HepG2 (cell line): ENCODE measurements at regions not wholly inside any gene's neighbourhood (a gene's known extent, or its start where the extent isn't known, plus 50 kb on each side); places are given as distances from the start of the nearest gene placed in this dataset.

Source experiments
- CTCF ChIP-seq: sonication (generic); formaldehyde crosslinking; IDR thresholded peaks from 2 replicates; pipeline ENCODE4 v1.5.0; 2020; ENCODE audit warnings: mild to moderate bottlenecking, missing genetic modification reagents, moderate library complexity
- HNF4G ChIP-seq, 2 experiments: sonication (generic) in 1 of 2; formaldehyde crosslinking in 1 of 2; IDR thresholded peaks; 2 replicates each; pipeline versions ENCODE4 v1.4.0 to v1.6.1; 2011 to 2020; ENCODE audit warnings: borderline replicate concordance in 2 of 2, low read depth in 2 of 2, mild to moderate bottlenecking in 2 of 2, low read length in 1 of 2, missing genetic modification reagents in 1 of 2, moderate library complexity in 1 of 2
- MAX ChIP-seq: IDR thresholded peaks from 2 replicates; pipeline ENCODE4 v1.6.1; 2012; ENCODE audit warnings: inconsistent platforms
- PATZ1 ChIP-seq: sonication (generic); formaldehyde crosslinking; IDR thresholded peaks from 2 replicates; pipeline ENCODE4 v1.4.0; 2020; ENCODE audit warnings: missing genetic modification reagents
- PCBP2 ChIP-seq: fragments of 200-400 bp; formaldehyde crosslinking; optimal IDR thresholded peaks from 2 replicates; pipeline ENCODE3; 2018; ENCODE audit warnings: low read length, low read depth; ENCODE audit not compliant: poor library complexity, severe bottlenecking
- POLR2A ChIP-seq, 2 experiments: IDR thresholded peaks; 2 replicates each; pipeline ENCODE4 v1.6.1; 2011; ENCODE audit warnings: low read depth in 2 of 2, low read length in 2 of 2, mild to moderate bottlenecking in 1 of 2, moderate library complexity in 1 of 2; ENCODE audit not compliant: insufficient read depth in 1 of 2
- SKI ChIP-seq: fragments of 450-650 bp; IDR thresholded peaks from one replicate; pipeline ENCODE4 v1.6.1; 2018; ENCODE audit warnings: mild to moderate bottlenecking; ENCODE audit not compliant: partially characterized antibody
- SMC3 ChIP-seq: IDR thresholded peaks from 2 replicates; pipeline ENCODE4 v1.6.1; 2011; ENCODE audit warnings: low read length, improper control_type of control experiment
- SYNCRIP ChIP-seq: fragments of 200-400 bp; formaldehyde crosslinking; IDR thresholded peaks from 2 replicates; pipeline ENCODE4 v1.6.1; 2018; ENCODE audit warnings: mild to moderate bottlenecking, low read depth, low read length; ENCODE audit not compliant: insufficient read depth
- ZFP36 ChIP-seq: fragments of 150-350 bp; IDR thresholded peaks from 2 replicates; pipeline ENCODE4 v1.6.1; 2018; ENCODE audit warnings: borderline replicate concordance, low read length, low read depth; ENCODE audit not compliant: partially characterized antibody
- ZKSCAN1 ChIP-seq: fragments of 150-350 bp; IDR thresholded peaks from 2 replicates; pipeline ENCODE4 v1.6.1; 2014; ENCODE audit warnings: low read length

GRCh38 chr12:74481078-74481477, 56.6 kb upstream of the ATXN7L3B start:
- no peak for TF ChIP-seq PATZ1
- TF ChIP-seq CTCF, result no peak
- TF ChIP-seq SMC3, result no peak
- TF ChIP-seq POLR2A (IDR thresholded peaks at IDR 0.05; ENCODE audit: insufficient read depth in 1 of 2, low read depth in 2 of 2, low read length in 2 of 2), result no peak
- TF ChIP-seq HNF4G (IDR thresholded peaks at IDR 0.05; ENCODE audit: borderline replicate concordance, low read depth, low read length), result no peak
- TF ChIP-seq HNF4G (CRISPR knock-in tag; IDR thresholded peaks at IDR 0.05; ENCODE audit: borderline replicate concordance, low read depth), result no peak
- no peak for TF ChIP-seq ZFP36
- TF ChIP-seq SKI, result no peak
- TF ChIP-seq ZKSCAN1, result no peak
- TF ChIP-seq PCBP2, result no peak
- TF ChIP-seq MAX, result no peak
- no peak for TF ChIP-seq SYNCRIP
